ENCODE measurements at regions not wholly inside any gene's neighbourhood (a gene's known extent, or its start where the extent isn't known, plus 50 kb on each side); places are given as distances from the start of the nearest gene placed in this dataset.

DNA sequence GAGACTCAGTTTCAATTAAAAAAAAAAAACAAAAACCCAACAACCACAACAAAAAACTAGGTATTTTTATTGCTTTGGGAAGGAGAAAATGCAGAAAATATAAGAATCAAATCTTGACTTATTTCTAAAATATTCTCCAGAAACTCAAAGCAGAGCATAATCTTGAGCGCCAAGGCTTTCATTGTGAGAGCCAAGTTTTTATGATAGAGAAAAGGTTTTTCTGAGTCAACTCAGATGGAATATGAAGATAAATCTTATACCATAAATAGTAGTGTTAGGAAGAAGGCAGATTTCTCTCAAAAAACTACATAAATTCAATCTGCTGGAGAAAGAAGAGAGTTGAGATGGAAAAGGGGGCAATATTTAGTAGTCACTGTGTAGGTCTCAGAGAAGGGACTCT, 121.2 kb upstream of the OSR1 start:
- TF ChIP-seq, protein P1, sequence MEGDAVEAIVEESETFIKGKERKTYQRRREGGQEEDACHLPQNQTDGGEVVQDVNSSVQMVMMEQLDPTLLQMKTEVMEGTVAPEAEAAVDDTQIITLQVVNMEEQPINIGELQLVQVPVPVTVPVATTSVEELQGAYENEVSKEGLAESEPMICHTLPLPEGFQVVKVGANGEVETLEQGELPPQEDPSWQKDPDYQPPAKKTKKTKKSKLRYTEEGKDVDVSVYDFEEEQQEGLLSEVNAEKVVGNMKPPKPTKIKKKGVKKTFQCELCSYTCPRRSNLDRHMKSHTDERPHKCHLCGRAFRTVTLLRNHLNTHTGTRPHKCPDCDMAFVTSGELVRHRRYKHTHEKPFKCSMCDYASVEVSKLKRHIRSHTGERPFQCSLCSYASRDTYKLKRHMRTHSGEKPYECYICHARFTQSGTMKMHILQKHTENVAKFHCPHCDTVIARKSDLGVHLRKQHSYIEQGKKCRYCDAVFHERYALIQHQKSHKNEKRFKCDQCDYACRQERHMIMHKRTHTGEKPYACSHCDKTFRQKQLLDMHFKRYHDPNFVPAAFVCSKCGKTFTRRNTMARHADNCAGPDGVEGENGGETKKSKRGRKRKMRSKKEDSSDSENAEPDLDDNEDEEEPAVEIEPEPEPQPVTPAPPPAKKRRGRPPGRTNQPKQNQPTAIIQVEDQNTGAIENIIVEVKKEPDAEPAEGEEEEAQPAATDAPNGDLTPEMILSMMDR (IDR thresholded peaks at IDR 0.05; ENCODE audit: extremely low read depth, missing control alignments), result no peak
- DNase-seq (ENCODE audit: low spot score), result no peak

DNA sequence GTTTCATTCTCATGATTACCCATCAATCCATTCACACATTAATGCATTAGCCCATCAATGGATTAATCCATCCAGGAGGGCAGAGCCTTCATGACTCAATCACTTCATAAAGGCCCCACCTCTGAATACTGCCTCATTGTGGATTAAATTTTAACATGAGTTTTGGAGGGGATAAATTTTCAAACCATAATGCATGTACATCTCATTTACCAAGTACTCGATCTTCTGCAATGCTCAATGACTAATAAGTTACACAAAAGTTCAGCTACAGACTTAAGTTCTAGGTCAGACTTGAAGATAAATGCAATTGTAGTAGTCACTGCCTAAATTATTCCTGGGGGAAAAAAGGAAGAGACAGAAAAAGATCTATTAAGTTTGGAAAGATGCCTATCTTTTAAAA, 120.0 kb upstream of the OSR1 start:
- no peak for DNase-seq (ENCODE audit: low spot score)
- TF ChIP-seq, protein P1 (IDR thresholded peaks at IDR 0.05; ENCODE audit: extremely low read depth, missing control alignments), result no peak

GRCh38 chr2:19476327-19476726, 117.9 kb upstream of the OSR1 start:
- TF ChIP-seq, protein P1 (IDR thresholded peaks at IDR 0.05; ENCODE audit: extremely low read depth, missing control alignments), result no peak
- no peak for DNase-seq (ENCODE audit: low spot score)

DNA sequence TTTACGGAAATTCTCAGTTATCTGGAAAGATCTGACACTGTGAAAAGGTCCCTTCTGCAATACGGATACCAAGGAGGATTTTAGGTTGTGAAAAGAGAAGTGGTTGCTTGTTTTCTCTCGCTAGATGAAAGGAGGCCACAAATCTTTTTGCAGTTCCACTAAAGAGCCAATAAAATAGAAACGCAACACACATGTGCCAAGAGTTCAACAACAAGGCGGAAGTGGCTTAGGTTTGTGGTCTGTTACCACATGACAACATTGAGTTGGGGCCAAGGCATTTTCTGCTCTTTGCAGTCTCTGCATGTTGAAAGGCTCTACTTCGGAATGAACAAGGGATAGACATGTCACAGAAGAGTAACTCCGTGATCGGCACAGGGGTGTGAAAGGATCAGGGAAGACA, 115.7 kb upstream of the OSR1 start:
- peak; percentile 7 for DNase-seq (ENCODE audit: low spot score)
- TF ChIP-seq, protein P1 (IDR thresholded peaks at IDR 0.05; ENCODE audit: extremely low read depth, missing control alignments), result no peak

DNA sequence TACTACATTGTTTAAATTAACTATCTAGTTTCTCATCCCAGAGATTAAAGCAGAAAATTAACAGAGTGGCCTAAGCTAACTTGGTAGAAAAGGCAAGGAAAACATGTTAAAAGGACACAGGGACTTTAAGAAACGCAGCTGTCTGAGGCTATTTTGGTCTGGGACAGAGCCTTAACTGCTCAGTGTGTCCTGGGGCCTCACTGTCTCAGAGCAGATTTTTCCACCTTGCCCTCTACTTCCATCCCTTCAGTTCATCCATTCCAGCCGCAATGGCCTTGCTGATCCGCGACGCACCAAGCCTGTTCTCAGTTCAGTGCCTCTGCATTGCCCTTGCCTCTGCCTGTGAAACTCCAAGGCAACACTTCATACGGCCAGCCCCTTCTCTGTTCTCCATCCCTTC, 114.9 kb upstream of the OSR1 start:
- no peak for DNase-seq (ENCODE audit: low spot score)
- TF ChIP-seq, protein P1 (IDR thresholded peaks at IDR 0.05; ENCODE audit: extremely low read depth, missing control alignments), result no peak

GRCh38 chr2:19472391-19472978, 114.1 kb upstream of the OSR1 start:
- DNase-seq (ENCODE audit: low spot score), result no peak
- TF ChIP-seq, protein P1 (IDR thresholded peaks at IDR 0.05; ENCODE audit: extremely low read depth, missing control alignments), result no peak

GRCh38 chr2:19471491-19471890, 113.1 kb upstream of the OSR1 start:
- DNase-seq (ENCODE audit: low spot score), result no peak
- TF ChIP-seq, protein P1 (IDR thresholded peaks at IDR 0.05; ENCODE audit: extremely low read depth, missing control alignments), result no peak

All from GM20000 (cell line).